ENCODE measurements at regions not wholly inside any gene's neighbourhood (a gene's known extent, or its start where the extent isn't known, plus 50 kb on each side); places are given as distances from the start of the nearest gene placed in this dataset.
"Not testable (repeated sequence)": the region's sequence is repeated elsewhere in the genome, so short reads cannot be mapped to it uniquely, and the experiment has no call there.

GRCh38 chr21:36223451-36223850, 66.8 kb downstream of the DOP1B start:
- no peak overlapping the region for H3K27ac ChIP-seq (ENCODE audit: low read length)
- H3K36me3 ChIP-seq (ENCODE audit: control insufficient read depth, insufficient read depth, low read length) = no peaks in the 10 kb centered on the region

DNA sequence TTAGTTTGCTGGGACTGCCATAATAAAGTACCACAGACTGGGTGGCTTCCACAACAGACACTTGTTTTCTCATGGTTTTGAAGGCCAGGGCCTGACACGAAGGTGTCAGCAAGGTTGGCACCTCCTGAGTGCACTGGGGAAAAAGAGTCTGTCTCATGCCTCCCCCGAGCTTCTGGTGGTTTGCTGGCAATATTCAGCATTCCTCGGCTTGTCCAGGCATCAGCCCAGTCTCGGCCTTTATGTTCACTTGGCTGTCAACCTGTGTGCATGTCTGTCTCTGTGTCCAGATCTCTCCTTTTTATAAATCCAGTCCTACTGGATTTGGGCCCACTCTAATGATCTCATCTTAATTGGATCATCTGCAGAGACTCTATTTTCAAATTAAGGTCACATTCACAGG, 72.6 kb downstream of the DOP1B start:
- no peaks in the 10 kb centered on the region for H3K36me3 ChIP-seq (ENCODE audit: control insufficient read depth, insufficient read depth, low read length)
- no peaks in the 10 kb centered on the region for H3K9me3 ChIP-seq (ENCODE audit: control insufficient read depth, insufficient read depth, low read length)
- no peaks in the 10 kb centered on the region for H3K4me1 ChIP-seq (ENCODE audit: control insufficient read depth, insufficient read depth, low read length)
- no peaks in the 10 kb centered on the region for H3K27me3 ChIP-seq (ENCODE audit: control insufficient read depth, insufficient read depth, low read length)
- no peak for DNase-seq (ENCODE audit: low read depth, low spot score)
- no CpG with 5 or more reads among the region's 4 CpGs for WGBS (ENCODE audit: insufficient coverage, insufficient read length)
- H3K27ac ChIP-seq (ENCODE audit: low read length) = no peak overlapping the region
- H3K4me3 ChIP-seq (ENCODE audit: low read length) = no peak overlapping the region

More at GRCh38 chr21:36223451-36223850, 66.8 kb downstream of the DOP1B start:
- no peak for DNase-seq (ENCODE audit: low read depth, low spot score)
- Histone ChIP-seq H3K27me3 (ENCODE audit: control insufficient read depth, insufficient read depth, low read length) (no peaks in the 10 kb centered on the region), H3K9me3 (ENCODE audit: control insufficient read depth, insufficient read depth, low read length) (no peaks in the 10 kb centered on the region), H3K4me3 (ENCODE audit: low read length) (no peak overlapping the region), H3K4me1 (ENCODE audit: control insufficient read depth, insufficient read depth, low read length) (no peaks in the 10 kb centered on the region)
- WGBS (ENCODE audit: insufficient coverage, insufficient read length) = no CpG with 5 or more reads among the region's 4 CpGs

DNA sequence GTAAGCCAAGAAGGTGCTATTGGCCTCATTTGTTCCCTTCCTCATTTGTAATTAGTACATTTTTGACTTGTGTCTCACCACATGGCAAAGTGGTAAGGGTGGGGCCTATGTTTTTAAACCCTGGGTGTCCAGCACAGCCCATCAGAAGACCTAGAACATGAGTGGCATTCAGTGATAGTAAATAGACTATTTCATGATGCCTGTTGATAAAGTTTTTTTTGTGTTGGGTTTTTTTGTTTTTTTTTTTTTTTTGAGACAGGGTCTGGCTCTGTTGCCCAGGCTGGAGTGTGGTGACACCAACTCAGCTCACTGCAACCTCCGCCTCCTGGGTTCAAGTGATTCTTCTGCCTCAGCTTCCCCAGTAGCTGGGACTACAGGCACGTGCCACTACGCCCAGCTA, 74.8 kb downstream of the DOP1B start:
- not testable (repeated sequence) for DNase-seq (ENCODE audit: low read depth, low spot score); H3K4me3 ChIP-seq (ENCODE audit: low read length); H3K4me1 ChIP-seq (ENCODE audit: control insufficient read depth, insufficient read depth, low read length); H3K27ac ChIP-seq (ENCODE audit: low read length); H3K36me3 ChIP-seq (ENCODE audit: control insufficient read depth, insufficient read depth, low read length); H3K9me3 ChIP-seq (ENCODE audit: control insufficient read depth, insufficient read depth, low read length); H3K27me3 ChIP-seq (ENCODE audit: control insufficient read depth, insufficient read depth, low read length)
- WGBS (ENCODE audit: insufficient coverage, insufficient read length) = no CpG with 5 or more reads among the region's 3 CpGs

DNA sequence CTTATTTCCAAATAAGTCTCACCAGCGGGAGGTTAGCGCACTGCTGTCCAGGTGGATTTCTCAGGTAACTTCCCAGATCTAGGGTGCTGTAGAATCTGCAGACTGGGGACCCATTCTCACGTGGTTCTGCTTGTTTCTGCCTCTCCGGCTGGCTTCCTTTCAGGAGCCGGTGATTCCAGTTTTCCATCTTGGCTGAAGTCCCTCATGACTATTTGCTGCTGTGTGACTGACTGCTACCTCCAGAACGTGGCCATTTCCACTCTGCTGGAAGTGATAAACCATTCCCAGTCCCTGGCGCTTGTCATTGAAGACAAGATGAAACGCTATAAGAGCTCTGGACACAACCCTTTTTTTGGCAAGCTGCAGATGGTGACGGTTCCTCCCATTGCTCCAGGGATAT, 76.0 kb downstream of the DOP1B start:
- H3K4me3 ChIP-seq (ENCODE audit: low read length) = no peak overlapping the region
- H3K4me1 ChIP-seq (ENCODE audit: control insufficient read depth, insufficient read depth, low read length) = no peaks in the 10 kb centered on the region
- no CpG with 5 or more reads among the region's 9 CpGs for WGBS (ENCODE audit: insufficient coverage, insufficient read length)
- H3K9me3 ChIP-seq (ENCODE audit: control insufficient read depth, insufficient read depth, low read length) = no peaks in the 10 kb centered on the region
- DNase-seq (ENCODE audit: low read depth, low spot score) = no peak
- no peaks in the 10 kb centered on the region for H3K36me3 ChIP-seq (ENCODE audit: control insufficient read depth, insufficient read depth, low read length)
- H3K27ac ChIP-seq (ENCODE audit: low read length) = no peak overlapping the region
- H3K27me3 ChIP-seq (ENCODE audit: control insufficient read depth, insufficient read depth, low read length) = no peaks in the 10 kb centered on the region

DNA sequence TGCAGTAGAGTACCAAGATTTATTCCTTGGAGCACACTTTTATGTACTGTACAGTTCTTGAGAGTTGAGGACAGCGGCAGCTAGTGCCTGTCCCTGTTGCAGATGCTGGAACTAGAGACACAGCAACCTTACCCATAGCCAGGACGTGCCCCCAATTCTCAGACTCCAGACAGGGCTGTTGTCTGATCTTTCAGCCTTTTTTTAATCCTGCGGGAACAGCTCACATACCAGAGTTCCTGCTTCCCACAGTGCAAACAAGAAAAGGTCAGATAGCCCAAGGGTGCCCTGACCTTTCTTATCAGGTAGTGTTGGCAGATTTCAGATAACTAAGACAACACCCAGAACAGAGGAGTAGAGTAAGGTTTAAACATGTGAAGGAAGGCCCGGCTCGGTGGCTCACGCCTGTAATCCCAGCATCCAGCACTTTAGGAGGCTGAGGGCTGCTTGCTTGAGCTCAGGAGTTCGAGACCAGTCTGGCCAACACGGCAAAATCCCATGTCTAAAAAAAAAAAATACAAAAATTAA, 78.5 kb downstream of the DOP1B start:
- no peak for DNase-seq (ENCODE audit: low read depth, low spot score)
- no peaks in the 10 kb centered on the region for H3K27me3 ChIP-seq (ENCODE audit: control insufficient read depth, insufficient read depth, low read length)
- H3K9me3 ChIP-seq (ENCODE audit: control insufficient read depth, insufficient read depth, low read length) = no peaks in the 10 kb centered on the region
- WGBS (ENCODE audit: insufficient coverage, insufficient read length) = no CpG with 5 or more reads among the region's 8 CpGs
- H3K4me1 ChIP-seq (ENCODE audit: control insufficient read depth, insufficient read depth, low read length) = no peaks in the 10 kb centered on the region; the same call in 1 of the 2 replicates
- no peaks in the 10 kb centered on the region for H3K36me3 ChIP-seq (ENCODE audit: control insufficient read depth, insufficient read depth, low read length)
- no peak overlapping the region for H3K27ac ChIP-seq (ENCODE audit: low read length)
- no peak overlapping the region for H3K4me3 ChIP-seq (ENCODE audit: low read length)

GRCh38 chr21:36236052-36236730, 79.6 kb downstream of the DOP1B start:
- no peak overlapping the region for H3K4me3 ChIP-seq (ENCODE audit: low read length)
- H3K27me3 ChIP-seq (ENCODE audit: control insufficient read depth, insufficient read depth, low read length) = no peaks in the 10 kb centered on the region
- no peak overlapping the region for H3K27ac ChIP-seq (ENCODE audit: low read length)
- DNase-seq (ENCODE audit: low read depth, low spot score) = no peak
- no peaks in the 10 kb centered on the region; the same call in 1 of the 2 replicates for H3K4me1 ChIP-seq (ENCODE audit: control insufficient read depth, insufficient read depth, low read length)
- WGBS (ENCODE audit: insufficient coverage, insufficient read length) = no CpG with 5 or more reads among the region's 8 CpGs
- H3K9me3 ChIP-seq (ENCODE audit: control insufficient read depth, insufficient read depth, low read length) = no peaks in the 10 kb centered on the region
- H3K36me3 ChIP-seq (ENCODE audit: control insufficient read depth, insufficient read depth, low read length) = no peaks in the 10 kb centered on the region

- no peaks in the 10 kb centered on the region for H3K27me3 ChIP-seq (ENCODE audit: control insufficient read depth, insufficient read depth, low read length)
- H3K4me3 ChIP-seq (ENCODE audit: low read length) = no peak overlapping the region
- no CpG with 5 or more reads among the region's 7 CpGs for WGBS (ENCODE audit: insufficient coverage, insufficient read length)
- DNase-seq (ENCODE audit: low read depth, low spot score) = no peak
- no peak overlapping the region for H3K27ac ChIP-seq (ENCODE audit: low read length)
- no peaks in the 10 kb centered on the region for H3K36me3 ChIP-seq (ENCODE audit: control insufficient read depth, insufficient read depth, low read length)
- H3K9me3 ChIP-seq (ENCODE audit: control insufficient read depth, insufficient read depth, low read length) = no peaks in the 10 kb centered on the region
- H3K4me1 ChIP-seq (ENCODE audit: control insufficient read depth, insufficient read depth, low read length) = no peaks in the 10 kb centered on the region; the same call in 1 of the 2 replicates
These were observed 80.8 kb downstream of the DOP1B start for GRCh38 chr21:36237441-36237840.

DNA sequence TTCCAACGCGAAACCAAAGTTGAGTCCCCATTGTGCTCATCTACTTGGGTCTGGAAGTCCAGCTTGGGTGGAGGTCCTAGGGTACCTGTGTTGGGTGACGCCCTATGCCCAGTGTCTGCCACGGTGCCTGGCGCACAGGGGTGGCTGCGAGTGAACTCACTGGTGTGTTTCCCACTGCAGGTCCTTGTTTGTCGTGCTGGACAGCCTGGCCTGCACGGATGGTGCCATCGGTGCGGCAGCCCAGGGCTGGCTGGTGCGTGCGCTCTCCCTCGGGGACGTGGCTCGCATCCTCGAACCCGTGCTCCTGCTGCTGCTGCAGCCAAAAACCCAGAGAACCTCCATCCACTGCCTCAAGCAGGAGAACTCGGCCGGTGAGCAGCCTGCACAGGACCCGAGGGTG, 80.4 kb upstream of the MORC3 start:
- no peaks in the 10 kb centered on the region for H3K27me3 ChIP-seq (ENCODE audit: control insufficient read depth, insufficient read depth, low read length)
- H3K27ac ChIP-seq (ENCODE audit: low read length) = no peak overlapping the region
- no CpG with 5 or more reads among the region's 20 CpGs for WGBS (ENCODE audit: insufficient coverage, insufficient read length)
- H3K4me3 ChIP-seq (ENCODE audit: low read length) = no peak overlapping the region
- H3K9me3 ChIP-seq (ENCODE audit: control insufficient read depth, insufficient read depth, low read length) = no peaks in the 10 kb centered on the region
- no peaks in the 10 kb centered on the region for H3K36me3 ChIP-seq (ENCODE audit: control insufficient read depth, insufficient read depth, low read length)
- no peaks in the 10 kb centered on the region; the same call in 1 of the 2 replicates for H3K4me1 ChIP-seq (ENCODE audit: control insufficient read depth, insufficient read depth, low read length)
- no peak for DNase-seq (ENCODE audit: low read depth, low spot score)

- no CpG with 5 or more reads among the region's 3 CpGs for WGBS (ENCODE audit: insufficient coverage, insufficient read length)
- H3K4me1 ChIP-seq (ENCODE audit: control insufficient read depth, insufficient read depth, low read length) = peaks cover 2% of the 10 kb centered on the region; the same call in 1 of the 2 replicates
- no peaks in the 10 kb centered on the region for H3K27me3 ChIP-seq (ENCODE audit: control insufficient read depth, insufficient read depth, low read length)
- peaks cover 6% of the 10 kb centered on the region for H3K36me3 ChIP-seq (ENCODE audit: control insufficient read depth, insufficient read depth, low read length)
- H3K27ac ChIP-seq (ENCODE audit: low read length) = no peak overlapping the region
- no peaks in the 10 kb centered on the region for H3K9me3 ChIP-seq (ENCODE audit: control insufficient read depth, insufficient read depth, low read length)
- no peak for DNase-seq (ENCODE audit: low read depth, low spot score)
- H3K4me3 ChIP-seq (ENCODE audit: low read length) = no peak overlapping the region
These were observed 78.3 kb upstream of the MORC3 start for GRCh38 chr21:36241717-36242116.

GRCh38 chr21:36245115-36245514, 74.9 kb upstream of the MORC3 start:
- Histone ChIP-seq H3K27ac (ENCODE audit: low read length) (no peak overlapping the region), H3K27me3 (ENCODE audit: control insufficient read depth, insufficient read depth, low read length) (no peaks in the 10 kb centered on the region), H3K9me3 (ENCODE audit: control insufficient read depth, insufficient read depth, low read length) (no peaks in the 10 kb centered on the region), H3K4me3 (ENCODE audit: low read length) (no peak overlapping the region), H3K4me1 (ENCODE audit: control insufficient read depth, insufficient read depth, low read length) (0 out of 2 replicates have a peak, but pooled peaks cover 2% of the 10 kb centered on the region), H3K36me3 (ENCODE audit: control insufficient read depth, insufficient read depth, low read length) (peaks cover 6% of the 10 kb centered on the region)
- no peak for DNase-seq (ENCODE audit: low read depth, low spot score)
- WGBS (ENCODE audit: insufficient coverage, insufficient read length) = no CpG with 5 or more reads among the region's 24 CpGs

DNA sequence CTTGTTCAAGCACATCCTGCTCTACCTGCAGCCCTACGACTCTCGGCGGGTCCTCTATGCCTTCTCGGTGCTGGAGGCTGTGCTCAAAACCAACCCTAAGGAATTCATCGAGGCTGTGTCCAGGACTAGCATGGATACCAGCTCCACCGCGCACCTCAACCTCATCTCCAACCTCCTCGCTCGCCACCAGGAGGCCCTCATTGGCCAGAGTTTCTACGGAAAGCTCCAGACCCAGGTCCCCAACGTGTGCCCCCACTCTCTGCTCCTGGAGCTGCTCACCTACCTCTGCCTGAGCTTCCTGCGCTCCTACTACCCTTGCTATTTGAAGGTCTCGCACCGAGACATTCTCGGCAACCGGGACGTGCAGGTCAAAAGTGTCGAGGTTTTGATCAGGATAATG, 74.3 kb upstream of the MORC3 start:
- peaks cover 4% of the 10 kb centered on the region for H3K4me1 ChIP-seq (ENCODE audit: control insufficient read depth, insufficient read depth, low read length)
- no peak overlapping the region for H3K27ac ChIP-seq (ENCODE audit: low read length)
- H3K4me3 ChIP-seq (ENCODE audit: low read length) = no peak overlapping the region
- peaks cover 6% of the 10 kb centered on the region for H3K36me3 ChIP-seq (ENCODE audit: control insufficient read depth, insufficient read depth, low read length)
- no peak for DNase-seq (ENCODE audit: low read depth, low spot score)
- no CpG with 5 or more reads among the region's 18 CpGs for WGBS (ENCODE audit: insufficient coverage, insufficient read length)
- H3K9me3 ChIP-seq (ENCODE audit: control insufficient read depth, insufficient read depth, low read length) = no peaks in the 10 kb centered on the region
- no peaks in the 10 kb centered on the region for H3K27me3 ChIP-seq (ENCODE audit: control insufficient read depth, insufficient read depth, low read length)

All from iPS DF 6.9 (cell line).